Trophoblast cell (in vitro differentiated cells and primary cell): ENCODE measurements at regions not wholly inside any gene's neighbourhood (a gene's known extent, or its start where the extent isn't known, plus 50 kb on each side); places are given as distances from the start of the nearest gene placed in this dataset.

ENCODE experiments used
- DNase-seq, 2 donors: peaks; one replicate each; pipeline ENCODE4 v3.0.0-alpha.2; 2016
- H2AFZ ChIP-seq: 2 replicates; pipeline ENCODE4 v1.6.1; 2013; ENCODE audit warnings: low read length, moderate library complexity, mild to moderate bottlenecking; ENCODE audit not compliant: insufficient read depth, poor library complexity
- H2AK5ac ChIP-seq: 2 replicates; pipeline ENCODE4 v1.6.1; 2013; ENCODE audit warnings: mild to moderate bottlenecking, low read length
- H2BK120ac ChIP-seq: 2 replicates; pipeline ENCODE4 v1.6.1; 2013; ENCODE audit warnings: low read length, mild to moderate bottlenecking, moderate library complexity; ENCODE audit not compliant: insufficient read depth, poor library complexity
- H2BK12ac ChIP-seq: 2 replicates; pipeline ENCODE4 v1.6.1; 2013; ENCODE audit warnings: mild to moderate bottlenecking, low read length, moderate library complexity
- H2BK5ac ChIP-seq: 2 replicates; pipeline ENCODE4 v1.6.1; 2013; ENCODE audit warnings: low read length, low read depth, moderate library complexity, mild to moderate bottlenecking; ENCODE audit not compliant: poor library complexity
- H3K14ac ChIP-seq: 2 replicates; pipeline ENCODE4 v1.6.1; 2013; ENCODE audit warnings: mild to moderate bottlenecking, low read length
- H3K18ac ChIP-seq: 2 replicates; pipeline ENCODE4 v1.6.1; 2013; ENCODE audit warnings: mild to moderate bottlenecking, low read length
- H3K23ac ChIP-seq: 2 replicates; pipeline ENCODE4 v1.6.1; 2013; ENCODE audit warnings: low read length
- H3K27ac ChIP-seq: 2 replicates; pipeline ENCODE4 v1.5.1; 2013; ENCODE audit warnings: low read depth, mild to moderate bottlenecking, inconsistent platforms, low read length, moderate library complexity
- H3K27me3 ChIP-seq: 2 replicates; pipeline ENCODE4 v1.6.1; 2013; ENCODE audit warnings: inconsistent platforms, mild to moderate bottlenecking, low read length, moderate library complexity; ENCODE audit not compliant: insufficient read depth
- H3K36me3 ChIP-seq, 2 experiments: 1 replicate in 1 of 2; 2 replicates in 1 of 2; pipeline ENCODE4 v1.6.1; 2013; ENCODE audit warnings: low read length in 2 of 2, mild to moderate bottlenecking in 2 of 2, moderate library complexity in 1 of 2; ENCODE audit not compliant: insufficient read depth in 2 of 2, control insufficient read depth in 1 of 2
- H3K4ac ChIP-seq: 2 replicates; pipeline ENCODE4 v1.6.1; 2013; ENCODE audit warnings: low read depth, mild to moderate bottlenecking, low read length, moderate library complexity
- H3K4me1 ChIP-seq, 2 experiments: 1 replicate in 1 of 2; 2 replicates in 1 of 2; pipeline ENCODE4 v1.6.1; 2013; ENCODE audit warnings: low read length in 2 of 2, mild to moderate bottlenecking in 2 of 2, moderate library complexity in 1 of 2; ENCODE audit not compliant: insufficient read depth in 2 of 2, control insufficient read depth in 1 of 2
- H3K4me2 ChIP-seq: 2 replicates; pipeline ENCODE4 v1.6.1; 2013; ENCODE audit warnings: inconsistent platforms, mild to moderate bottlenecking, low read length, moderate library complexity
- H3K4me3 ChIP-seq: 2 replicates; pipeline ENCODE4 v1.5.1; 2013; ENCODE audit warnings: mild to moderate bottlenecking, low read depth, low read length, inconsistent platforms
- H3K79me1 ChIP-seq: one replicate; pipeline ENCODE4 v1.6.1; 2013; ENCODE audit warnings: low read length
- H3K79me2 ChIP-seq: 2 replicates; pipeline ENCODE4 v1.6.1; 2013; ENCODE audit warnings: low read length, mild to moderate bottlenecking; ENCODE audit not compliant: control insufficient read depth, insufficient read depth, poor library complexity
- H3K9ac ChIP-seq: 2 replicates; pipeline ENCODE4 v1.6.1; 2013; ENCODE audit warnings: mild to moderate bottlenecking, low read length
- H3K9me3 ChIP-seq: 2 replicates; pipeline ENCODE4 v1.6.1; 2013; ENCODE audit warnings: low read depth, mild to moderate bottlenecking, control low read depth, inconsistent platforms, low read length; ENCODE audit not compliant: insufficient read depth
- H4K12ac ChIP-seq: 2 replicates; pipeline ENCODE4 v1.6.1; 2013; ENCODE audit warnings: low read depth, mild to moderate bottlenecking, low read length, moderate library complexity
- H4K8ac ChIP-seq: 2 replicates; pipeline ENCODE4 v1.6.1; 2013; ENCODE audit warnings: low read depth, mild to moderate bottlenecking, low read length, moderate library complexity
- H4K91ac ChIP-seq: one replicate; pipeline ENCODE4 v1.6.1; 2013; ENCODE audit warnings: low read depth, mild to moderate bottlenecking, low read length, moderate library complexity
- WGBS: extraction: QIAGEN DNeasy Blood & Tissue Kit; methylation state at CpG from one replicate; pipeline ENCODE4 v1.1.7; 2013; ENCODE audit warnings: missing lambda C conversion rate; ENCODE audit not compliant: insufficient read length, insufficient coverage; ENCODE audit errors: extremely low coverage; 5-methylcytosine and 5-hydroxymethylcytosine counted together

- Histone ChIP-seq H3K9me3 (no peaks in the 10 kb centered on the region), H3K4me2 (no peak overlapping the region), H3K23ac (no peak overlapping the region), H3K4me3 (no peak overlapping the region), H4K8ac (no peak overlapping the region), H3K27ac (no peak overlapping the region), H2AFZ (no peak overlapping the region), H2BK12ac (no peak overlapping the region), H3K79me1 (no peaks in the 10 kb centered on the region), H2BK5ac (no peak overlapping the region), H2AK5ac (no peak overlapping the region), H3K9ac (no peak overlapping the region), H4K12ac (no peak overlapping the region), H3K14ac (no peak overlapping the region), H2BK120ac (no peak overlapping the region), H3K27me3 (no peaks in the 10 kb centered on the region), H3K4ac (no peak overlapping the region), H4K91ac (no peak overlapping the region), H3K36me3 (no peaks in the 10 kb centered on the region), H3K4me1 (no peaks in the 10 kb centered on the region), H3K18ac (no peak overlapping the region), H3K79me2 (no peaks in the 10 kb centered on the region)
- WGBS = no CpG with 5 or more reads among the region's 1 CpG
- no peak for DNase-seq
Observed at GRCh38 chr10:64369885-64370773, 848.9 kb downstream of the REEP3 start.

- Histone ChIP-seq H3K79me2 (no peaks in the 10 kb centered on the region), H3K36me3 (no peaks in the 10 kb centered on the region), H3K9me3 (peaks cover 1% of the 10 kb centered on the region), H3K27ac (no peak overlapping the region), H4K12ac (no peak overlapping the region), H4K8ac (no peak overlapping the region), H3K4me2 (no peak overlapping the region), H3K14ac (no peak overlapping the region), H4K91ac (no peak overlapping the region), H2AK5ac (no peak overlapping the region), H2AFZ (no peak overlapping the region), H2BK5ac (no peak overlapping the region), H3K9ac (no peak overlapping the region), H3K79me1 (peaks cover 1% of the 10 kb centered on the region), H3K4ac (no peak overlapping the region), H3K27me3 (no peaks in the 10 kb centered on the region), H3K4me3 (no peak overlapping the region), H3K4me1 (peaks cover 0 to 3% of the 10 kb centered on the region in 2 experiments), H2BK12ac (no peak overlapping the region), H3K23ac (no peak overlapping the region), H3K18ac (no peak overlapping the region), H2BK120ac (no peak overlapping the region)
- DNase-seq = no peak
Observed at GRCh38 chr10:64374346-64374745, 853.1 kb downstream of the REEP3 start.

GRCh38 chr10:64376167-64376566 is 855.0 kb downstream of the REEP3 start:
- Histone ChIP-seq H3K36me3 (no peaks in the 10 kb centered on the region), H2BK120ac (no peak overlapping the region), H3K9me3 (peaks cover 1% of the 10 kb centered on the region), H3K4me2 (no peak overlapping the region), H3K27me3 (no peaks in the 10 kb centered on the region), H3K27ac (peak overlapping the region; percentile 18), H3K4me3 (no peak overlapping the region), H2BK5ac (no peak overlapping the region), H2BK12ac (no peak overlapping the region), H4K91ac (peak overlapping the region; percentile 4), H3K79me2 (no peaks in the 10 kb centered on the region), H3K14ac (no peak overlapping the region), H2AFZ (no peak overlapping the region), H3K4me1 (peaks cover 0 to 3% of the 10 kb centered on the region in 2 experiments), H3K23ac (no peak overlapping the region), H3K4ac (no peak overlapping the region), H4K12ac (no peak overlapping the region), H4K8ac (no peak overlapping the region), H3K18ac (no peak overlapping the region), H2AK5ac (no peak overlapping the region), H3K9ac (no peak overlapping the region), H3K79me1 (peaks cover 1% of the 10 kb centered on the region)
- DNase-seq = no peak
- no CpG with 5 or more reads among the region's 4 CpGs for WGBS

- Histone ChIP-seq H3K18ac (no peak overlapping the region), H2BK120ac (peak overlapping the region; percentile 55), H2AK5ac (no peak overlapping the region), H3K4me2 (no peak overlapping the region), H3K9ac (no peak overlapping the region), H3K14ac (no peak overlapping the region), H4K12ac (no peak overlapping the region), H3K27ac (no peak overlapping the region), H3K36me3 (no peaks in the 10 kb centered on the region), H3K9me3 (peaks cover 1% of the 10 kb centered on the region), H3K79me1 (peaks cover 1% of the 10 kb centered on the region), H4K91ac (no peak overlapping the region), H3K4me3 (no peak overlapping the region), H2BK12ac (peak overlapping the region; percentile 59), H2AFZ (no peak overlapping the region), H3K23ac (no peak overlapping the region), H3K4me1 (peaks cover 0 to 3% of the 10 kb centered on the region in 2 experiments), H4K8ac (no peak overlapping the region), H3K79me2 (no peaks in the 10 kb centered on the region), H3K27me3 (no peaks in the 10 kb centered on the region), H2BK5ac (no peak overlapping the region), H3K4ac (no peak overlapping the region)
- no peak for DNase-seq
Observed at GRCh38 chr10:64379898-64380297, 858.7 kb downstream of the REEP3 start.
